HS-27A (cell line): ENCODE measurements at regions not wholly inside any gene's neighbourhood (a gene's known extent, or its start where the extent isn't known, plus 50 kb on each side); places are given as distances from the start of the nearest gene placed in this dataset.

Experiments used
- DNase-seq: peaks from one replicate; pipeline ENCODE4 v3.0.0-alpha.2; 2012; ENCODE audit warnings: low read depth, missing footprints

DNA sequence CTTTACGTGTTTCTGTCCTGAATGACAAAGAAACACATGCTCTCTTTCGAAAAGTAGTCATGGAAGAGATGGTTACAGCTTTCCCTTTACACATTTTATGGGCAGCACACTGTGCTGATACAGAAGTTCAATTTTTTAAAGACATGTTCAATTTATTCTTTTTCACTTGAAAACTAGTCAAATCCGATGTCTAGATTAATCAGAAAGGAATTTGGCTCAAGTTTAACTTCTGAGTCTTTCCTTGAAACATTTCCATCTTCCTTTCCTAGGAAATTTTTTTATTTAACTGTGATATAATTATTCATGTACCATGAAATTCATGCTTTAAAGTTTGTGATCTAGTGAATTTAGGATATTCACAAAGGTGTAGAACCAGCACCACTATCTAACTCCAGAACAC lies 360.1 kb downstream of the TNS3 start:
- DNase-seq = no peak

DNA sequence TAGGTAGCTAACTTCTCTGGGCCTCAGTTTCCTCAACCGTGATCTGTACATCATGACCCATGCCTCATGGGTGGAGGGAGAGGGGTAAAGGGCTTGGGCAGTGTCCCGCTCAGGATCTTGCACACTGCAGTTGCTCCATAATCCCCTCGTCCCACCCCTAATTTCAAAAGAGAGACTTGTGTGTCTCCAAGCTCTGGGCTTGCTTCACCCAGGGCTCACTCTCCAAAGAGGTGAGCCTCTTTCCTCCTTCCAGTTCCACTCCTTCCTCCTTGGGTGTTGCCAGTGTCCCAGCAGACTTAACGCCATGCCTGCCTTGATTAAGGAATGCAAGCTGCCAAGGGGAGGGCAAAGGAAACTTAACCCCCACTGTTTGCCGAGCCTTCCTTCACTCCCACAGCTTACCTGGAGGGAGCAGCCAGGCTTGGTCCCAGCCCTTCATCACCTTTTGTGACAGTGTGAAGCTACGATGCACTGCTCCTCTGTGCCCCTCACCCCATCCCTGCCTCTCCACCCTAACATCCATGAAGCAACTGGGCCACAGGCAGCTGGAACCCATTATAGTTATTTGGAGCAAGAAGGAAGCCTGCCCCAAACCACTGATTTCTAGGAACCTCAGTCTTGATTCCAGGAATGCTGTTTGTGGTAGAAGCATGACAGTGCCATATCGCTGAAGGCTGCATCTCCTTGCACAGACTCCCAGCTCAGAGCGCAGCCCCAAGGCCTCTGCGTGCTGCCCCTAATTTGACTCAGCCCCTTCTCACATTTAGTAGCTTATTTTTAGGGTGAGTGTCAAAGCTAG lies 363.3 kb downstream of the TNS3 start:
- no peak for DNase-seq

- no peak for DNase-seq
Observed at GRCh38 chr7:47217570-47218360, 364.1 kb downstream of the TNS3 start.

GRCh38 chr7:47217086-47217485 lies 364.8 kb downstream of the TNS3 start:
- no peak for DNase-seq

DNA sequence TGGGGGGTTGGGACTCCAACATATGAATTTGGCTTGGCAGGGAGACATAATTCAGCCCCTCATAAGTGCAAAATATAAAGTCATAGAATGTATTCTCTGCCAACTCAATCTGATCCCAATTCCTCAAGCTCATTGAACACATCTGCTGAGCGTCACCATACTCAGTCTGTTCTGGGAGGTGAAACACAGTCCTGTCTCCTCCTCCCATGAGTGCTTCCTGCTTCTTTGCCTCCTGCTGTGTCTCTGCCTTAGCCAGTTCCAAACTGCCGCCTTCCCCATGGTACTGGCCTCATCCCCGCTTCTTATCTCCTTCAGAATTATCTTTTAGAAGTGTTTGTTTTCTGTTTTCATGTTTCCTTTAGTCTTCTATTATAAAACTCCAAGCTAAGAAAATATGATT lies 365.5 kb downstream of the TNS3 start:
- no peak for DNase-seq

DNA sequence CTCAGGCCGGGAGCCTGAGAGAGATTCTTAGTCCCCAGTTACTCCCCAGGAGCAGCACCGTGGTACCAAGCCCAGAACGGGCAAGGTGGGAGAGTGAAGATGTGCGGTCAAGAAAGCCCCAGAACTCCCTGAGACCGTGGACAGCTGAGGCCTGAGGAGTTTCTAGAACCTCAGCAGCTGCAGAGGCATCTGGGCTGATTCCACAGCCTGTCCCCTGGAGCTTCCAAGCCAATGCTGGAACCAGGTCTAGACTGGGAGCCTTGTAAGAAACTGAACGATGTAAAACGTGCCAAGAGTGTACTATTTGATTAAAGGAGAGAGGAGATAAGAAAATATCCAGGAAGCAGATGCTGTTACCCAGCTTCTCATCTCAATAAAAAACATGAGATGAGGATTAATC lies 366.3 kb downstream of the TNS3 start:
- DNase-seq = no peak

GRCh38 chr7:47215049-47215448 lies 366.9 kb downstream of the TNS3 start:
- DNase-seq = no peak

DNA sequence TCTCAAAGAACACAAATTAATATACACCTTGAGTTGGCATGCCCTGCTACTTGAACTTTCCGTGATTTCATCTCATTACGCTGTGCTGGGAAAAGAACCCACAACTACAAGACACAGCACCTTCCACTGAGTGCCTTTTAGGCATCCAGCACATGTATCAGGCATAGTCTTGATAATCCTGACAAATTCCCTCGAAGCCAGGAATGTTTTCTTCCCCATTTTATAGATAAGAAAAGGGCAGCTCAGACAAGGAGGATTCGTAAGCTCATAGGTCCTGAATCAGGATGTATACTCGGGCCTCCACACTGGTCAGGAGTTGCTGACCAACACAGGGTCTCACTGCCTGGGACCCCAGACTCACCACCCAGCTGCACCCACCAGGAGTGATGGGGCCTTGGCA lies 368.6 kb downstream of the TNS3 start:
- no peak for DNase-seq

- no peak for DNase-seq
Observed at GRCh38 chr7:47211519-47211973, 370.4 kb downstream of the TNS3 start.

DNA sequence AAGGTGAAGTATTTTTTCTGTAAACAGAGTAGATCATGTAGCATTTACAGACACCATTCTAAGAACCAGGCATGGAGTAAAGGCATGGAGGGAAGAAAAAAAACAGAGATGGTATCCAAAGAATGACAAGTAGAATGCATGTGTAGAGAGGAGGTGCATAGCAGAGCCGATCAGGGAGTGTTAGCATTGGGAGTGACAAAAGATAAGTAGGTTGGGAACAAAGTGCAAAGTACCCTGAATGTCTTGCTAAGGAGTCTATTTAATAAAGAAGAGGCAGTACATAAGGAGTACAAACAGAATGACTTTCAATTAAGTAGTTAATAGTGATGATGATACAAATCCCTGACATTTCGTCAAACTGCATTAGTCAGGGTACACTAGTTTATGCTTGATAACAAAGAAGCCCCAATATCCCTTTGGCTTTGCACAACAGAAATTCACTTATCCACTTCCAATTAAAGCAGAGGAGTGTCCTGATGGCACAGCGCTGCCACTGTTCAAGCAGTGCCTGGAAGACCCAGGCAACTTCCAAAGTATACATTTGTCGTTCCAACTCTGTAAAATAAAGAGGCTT lies 371.5 kb downstream of the TNS3 start:
- no peak for DNase-seq

DNA sequence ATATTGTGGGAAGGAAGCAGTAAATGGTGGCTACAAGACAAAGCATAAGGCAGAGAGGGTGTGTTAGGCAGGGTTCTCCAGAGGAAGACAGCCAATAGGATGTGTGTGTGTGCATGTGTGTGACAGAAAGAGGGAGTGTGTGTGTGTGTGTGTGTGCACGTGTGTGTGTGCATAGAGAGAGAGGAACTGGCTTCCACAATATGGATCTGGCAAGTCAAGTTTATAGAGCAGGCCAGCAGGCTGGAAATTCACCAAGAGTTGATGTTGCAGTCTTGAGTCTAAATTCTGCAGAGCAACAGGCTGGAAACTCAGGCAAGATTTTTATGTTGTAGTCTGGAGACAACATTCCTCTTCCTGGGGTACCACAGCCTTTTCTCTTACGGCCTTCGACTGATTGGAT lies 374.0 kb downstream of the TNS3 start:
- DNase-seq = no peak

DNA sequence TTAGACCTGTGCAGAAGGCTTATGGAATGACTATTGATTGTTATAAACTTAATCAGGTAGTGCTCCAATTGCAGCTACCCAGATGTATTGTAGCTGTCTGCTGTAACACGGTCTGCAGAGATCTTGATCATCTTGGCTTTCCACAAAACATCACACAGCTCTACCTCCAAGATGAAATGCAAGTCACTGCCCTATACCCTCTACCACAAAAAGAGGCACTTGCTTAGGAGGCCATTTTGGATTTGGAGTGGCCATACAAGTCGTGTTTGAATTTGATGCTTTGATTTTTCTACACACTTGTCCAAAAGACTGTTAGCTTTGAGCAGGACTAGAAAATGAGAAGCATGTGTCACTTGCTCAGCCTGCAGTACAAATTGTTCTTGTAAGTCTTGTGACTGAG lies 377.2 kb downstream of the TNS3 start:
- DNase-seq = no peak

GRCh38 chr7:47202146-47202783 lies 379.6 kb downstream of the TNS3 start:
- DNase-seq = no peak

GRCh38 chr7:47198159-47198558 lies 383.8 kb downstream of the TNS3 start:
- no peak for DNase-seq

GRCh38 chr7:47197486-47197885 lies 384.4 kb downstream of the TNS3 start:
- no peak for DNase-seq

DNA sequence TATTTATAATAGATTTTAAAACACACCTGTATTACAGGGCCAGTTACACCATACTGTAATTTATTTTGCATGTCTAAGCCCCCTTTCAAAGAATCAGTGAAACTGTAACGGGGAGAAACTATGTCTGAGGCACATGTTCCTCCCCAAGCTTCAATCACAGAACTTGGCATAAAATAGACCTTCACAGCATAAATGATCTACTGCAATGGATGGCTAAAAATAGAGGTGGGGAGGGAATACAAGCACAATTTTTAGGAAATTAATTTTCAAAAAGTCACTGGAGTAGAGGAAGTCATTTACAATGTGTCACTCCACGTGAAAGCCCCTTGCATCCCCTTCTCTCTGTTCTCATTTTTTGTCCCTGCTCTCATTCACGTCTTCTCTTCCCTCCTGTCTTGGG lies 385.2 kb downstream of the TNS3 start:
- DNase-seq = no peak

DNA sequence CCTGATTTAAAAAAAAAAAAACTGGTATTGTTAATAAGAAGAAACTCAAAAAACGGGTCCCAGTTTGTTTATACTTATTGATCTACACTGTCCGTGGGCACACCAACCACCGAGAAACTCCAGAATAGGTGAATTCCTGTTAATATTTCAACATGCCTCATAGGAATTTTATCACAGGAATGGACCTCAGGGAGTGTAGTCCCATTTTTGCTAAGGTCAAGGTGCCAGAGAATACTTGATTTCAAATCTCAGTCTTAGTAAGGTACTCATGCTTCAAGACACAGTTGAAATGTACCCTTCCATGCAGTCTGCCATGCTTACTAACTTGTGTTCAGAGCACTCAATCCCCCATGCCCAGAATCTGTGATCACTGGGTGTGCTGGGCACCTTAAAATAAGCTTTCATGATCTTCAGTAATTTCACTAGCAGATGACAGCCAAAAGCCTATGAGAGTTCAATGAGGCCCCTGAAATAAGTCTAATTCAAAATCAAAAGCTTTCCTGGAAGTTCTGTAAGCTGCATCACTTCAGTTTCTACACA lies 385.7 kb downstream of the TNS3 start:
- no peak for DNase-seq

GRCh38 chr7:47195641-47196040 lies 386.3 kb downstream of the TNS3 start:
- DNase-seq = no peak

DNA sequence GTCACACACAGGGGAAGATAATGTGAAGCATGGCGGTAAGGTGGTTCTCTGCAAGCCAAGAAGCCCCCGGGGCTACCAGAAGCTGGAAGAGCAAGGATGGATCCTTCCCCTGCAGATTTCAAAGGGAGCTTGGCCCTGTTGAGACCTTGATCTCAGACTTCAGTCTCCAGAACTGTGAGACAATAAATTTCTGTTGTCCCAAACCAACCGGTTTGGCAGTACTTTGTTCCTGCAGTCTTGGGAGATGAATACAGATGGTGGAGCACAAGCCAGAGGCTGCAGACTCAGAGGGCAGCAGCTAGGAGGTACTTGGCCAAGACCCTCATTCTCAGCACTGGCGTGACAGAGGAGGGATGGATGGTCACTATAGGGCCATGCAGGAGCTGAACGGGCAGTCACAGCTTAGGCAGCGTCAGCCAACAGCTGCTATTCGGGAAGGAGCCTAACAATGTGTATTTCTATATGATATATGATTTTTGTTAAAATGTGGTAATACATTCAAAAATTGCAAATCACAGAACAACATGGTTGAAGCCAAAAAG lies 387.3 kb downstream of the TNS3 start:
- DNase-seq = no peak

DNA sequence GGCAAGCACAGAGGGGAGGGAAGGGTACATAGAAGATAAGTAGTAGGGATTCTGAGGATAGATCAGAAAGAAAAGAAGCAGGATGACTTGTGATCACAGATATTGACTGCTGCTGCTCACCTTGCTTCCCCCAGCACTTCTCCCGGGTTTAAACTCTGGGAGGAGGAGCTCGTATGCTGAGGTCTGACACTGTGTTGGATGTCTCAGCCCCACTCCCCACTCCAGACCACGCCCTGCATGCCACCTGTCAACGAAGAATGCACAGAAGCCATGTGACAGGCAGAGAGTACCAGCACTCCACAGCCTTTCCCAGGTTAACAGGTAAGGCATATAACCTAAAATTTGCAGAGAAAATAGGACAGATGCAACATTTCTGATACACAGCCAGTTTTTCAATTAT lies 388.9 kb downstream of the TNS3 start:
- DNase-seq = no peak

DNA sequence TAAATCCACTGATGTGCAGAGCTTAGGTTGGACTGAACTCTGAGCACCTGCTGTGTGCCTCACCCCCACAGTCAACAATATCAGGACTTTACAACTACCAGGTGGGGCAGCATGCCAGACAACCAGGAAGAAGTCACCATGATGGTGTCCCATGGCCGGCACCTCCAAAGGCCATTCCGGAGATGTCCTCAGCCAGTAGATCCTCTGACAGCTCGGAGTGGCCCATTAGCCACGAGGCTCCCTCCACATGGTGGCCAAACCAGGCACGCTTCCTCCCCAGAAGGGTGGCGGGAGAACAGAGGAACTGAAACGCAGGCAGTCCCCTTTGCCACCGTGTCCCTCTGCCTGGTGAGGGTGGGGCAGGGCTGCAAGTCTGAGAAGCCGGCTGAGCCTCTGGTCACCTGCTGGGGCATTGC lies 390.0 kb downstream of the TNS3 start:
- DNase-seq = no peak

GRCh38 chr7:47191316-47191715 lies 390.6 kb downstream of the TNS3 start:
- DNase-seq = no peak
